ENCODE measurements at regions not wholly inside any gene's neighbourhood (a gene's known extent, or its start where the extent isn't known, plus 50 kb on each side); places are given as distances from the start of the nearest gene placed in this dataset.

GRCh38 chr14:38716926-38717325, 386.1 kb downstream of the SEC23A start:
- Histone ChIP-seq H2BK5ac (ENCODE audit: low read depth, low read length, poor library complexity, severe bottlenecking) (no peak overlapping the region), H2AK5ac (ENCODE audit: low read depth, low read length) (no peak overlapping the region), H3K4me2 (ENCODE audit: low read depth, low read length) (no peak overlapping the region), H4K20me1 (ENCODE audit: insufficient read depth, low read length) (no peaks in the 10 kb centered on the region), H3K79me1 (ENCODE audit: low read depth in 1 of 2, low read length in 2 of 2) (no peaks in the 10 kb centered on the region), H3K9me3 (ENCODE audit: control insufficient read depth, insufficient read depth, low read length) (no peaks in the 10 kb centered on the region), H3K9ac (ENCODE audit: low read depth, low read length) (no peak overlapping the region), H3K56ac (ENCODE audit: extremely low read depth, insufficient read depth, low read length) (no peak overlapping the region), H2AK9ac (replicated peaks; ENCODE audit: low read depth, low read length, poor library complexity) (no peak overlapping the region), H2BK15ac (ENCODE audit: low read depth, low read length) (no peak overlapping the region), H3K4me1 (ENCODE audit: control insufficient read depth, insufficient read depth, low read length) (no peaks in the 10 kb centered on the region), H3K4ac (ENCODE audit: low read depth, low read length) (no peak overlapping the region), H3K18ac (ENCODE audit: low read depth, low read length) (no peak overlapping the region), H2BK120ac (ENCODE audit: low read depth, low read length) (no peak overlapping the region), H2BK20ac (ENCODE audit: low read depth, low read length) (no peak overlapping the region), H4K91ac (ENCODE audit: insufficient read depth, low read depth, low read length) (no peak overlapping the region), H3K14ac (replicated peaks; ENCODE audit: low read depth, low read length) (no peak overlapping the region), H4K8ac (ENCODE audit: low read depth in 2 of 2, low read length in 2 of 2) (no peak overlapping the region), H3K4me3 (ENCODE audit: insufficient read depth, low read depth, low read length) (no peak overlapping the region), H3K9me1 (ENCODE audit: insufficient read depth, low read length) (no peaks in the 10 kb centered on the region), H3K27me3 (ENCODE audit: control insufficient read depth, insufficient read depth, low read length) (no peaks in the 10 kb centered on the region), H4K5ac (ENCODE audit: low read depth, low read length) (no peak overlapping the region), H3K23ac (ENCODE audit: low read depth, low read length) (no peak overlapping the region), H2AFZ (replicated peaks; ENCODE audit: low read length, poor library complexity) (no peak overlapping the region), H3K27ac (ENCODE audit: insufficient read depth, low read length) (no peak overlapping the region), H3K36me3 (ENCODE audit: control insufficient read depth, insufficient read depth, low read length) (no peaks in the 10 kb centered on the region)
- POLR2A ChIA-PET (ENCODE audit: unreplicated experiment): no interaction called here
- intact Hi-C loops (cut with micrococcal nuclease): no loop called here
- dilution Hi-C loops (cut with HindIII; ENCODE audit: low sequenced_read_pairs, unreplicated experiment): no loop called here
- ATAC-seq (ENCODE audit: low read depth) (no peak), DNase-seq (no peak)
- CTCF ChIA-PET: no interaction called here
- in situ Hi-C loops (cut with MboI; ENCODE audit: low sequenced_read_pairs): no loop called here
- no peak for TF ChIP-seq BHLHE40 (IDR thresholded peaks at IDR 0.05; ENCODE audit: low read depth, low read length)
- BruUV-seq (replicated peaks): no TSS peak
- WGBS, 2 experiments (ENCODE audit: extremely low coverage in 2 of 2, insufficient read length in 1 of 2): 17% methylated on average over 1 of the region's 3 CpGs; no CpG with 5 or more reads in 1 of the 2 experiments
